ENCODE measurements at regions not wholly inside any gene's neighbourhood (a gene's known extent, or its start where the extent isn't known, plus 50 kb on each side); places are given as distances from the start of the nearest gene placed in this dataset.

GRCh38 chr16:51225878-51226277, 74.8 kb upstream of the SALL1 start:
- no peak for DNase-seq

GRCh38 chr16:51224317-51224716, 73.2 kb upstream of the SALL1 start:
- no peak for DNase-seq

- no peak for DNase-seq
Measured at GRCh38 chr16:51222016-51222415, 70.9 kb upstream of the SALL1 start.

GRCh38 chr16:51211148-51211547, 60.1 kb upstream of the SALL1 start:
- DNase-seq = no peak

GRCh38 chr16:51210087-51210486, 59.0 kb upstream of the SALL1 start:
- DNase-seq = peak in 1 of 2 experiments; percentile 5

GRCh38 chr16:51201604-51202003, 50.5 kb upstream of the SALL1 start:
- DNase-seq = no peak
